ENCODE measurements at regions not wholly inside any gene's neighbourhood (a gene's known extent, or its start where the extent isn't known, plus 50 kb on each side); places are given as distances from the start of the nearest gene placed in this dataset.
"Not testable (repeated sequence)": the region's sequence is repeated elsewhere in the genome, so short reads cannot be mapped to it uniquely, and the experiment has no call there.

DNA sequence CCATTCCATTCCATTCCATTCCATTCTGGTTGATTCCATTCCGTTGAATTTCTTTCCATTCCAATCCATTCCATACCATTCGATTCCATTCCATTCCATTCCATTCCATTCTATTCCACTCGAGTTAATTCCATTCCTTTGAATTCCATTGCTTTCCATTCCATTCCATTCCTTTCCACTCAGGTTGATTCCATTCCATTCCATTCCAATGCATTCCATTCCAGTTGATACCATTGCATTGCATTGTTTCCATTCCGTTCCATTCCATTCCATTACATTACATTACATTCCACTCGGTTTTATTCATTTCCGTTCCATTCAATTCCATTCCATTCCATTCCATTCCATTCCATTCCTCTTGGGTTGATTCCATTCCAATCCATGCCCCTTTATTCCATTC lies 161.5 kb downstream of the CWH43 start:
- TF ChIP-seq, protein P1, sequence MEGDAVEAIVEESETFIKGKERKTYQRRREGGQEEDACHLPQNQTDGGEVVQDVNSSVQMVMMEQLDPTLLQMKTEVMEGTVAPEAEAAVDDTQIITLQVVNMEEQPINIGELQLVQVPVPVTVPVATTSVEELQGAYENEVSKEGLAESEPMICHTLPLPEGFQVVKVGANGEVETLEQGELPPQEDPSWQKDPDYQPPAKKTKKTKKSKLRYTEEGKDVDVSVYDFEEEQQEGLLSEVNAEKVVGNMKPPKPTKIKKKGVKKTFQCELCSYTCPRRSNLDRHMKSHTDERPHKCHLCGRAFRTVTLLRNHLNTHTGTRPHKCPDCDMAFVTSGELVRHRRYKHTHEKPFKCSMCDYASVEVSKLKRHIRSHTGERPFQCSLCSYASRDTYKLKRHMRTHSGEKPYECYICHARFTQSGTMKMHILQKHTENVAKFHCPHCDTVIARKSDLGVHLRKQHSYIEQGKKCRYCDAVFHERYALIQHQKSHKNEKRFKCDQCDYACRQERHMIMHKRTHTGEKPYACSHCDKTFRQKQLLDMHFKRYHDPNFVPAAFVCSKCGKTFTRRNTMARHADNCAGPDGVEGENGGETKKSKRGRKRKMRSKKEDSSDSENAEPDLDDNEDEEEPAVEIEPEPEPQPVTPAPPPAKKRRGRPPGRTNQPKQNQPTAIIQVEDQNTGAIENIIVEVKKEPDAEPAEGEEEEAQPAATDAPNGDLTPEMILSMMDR (IDR thresholded peaks at IDR 0.05): not testable (repeated sequence)
- TF ChIP-seq POLR2A (IDR thresholded peaks at IDR 0.05): not testable (repeated sequence)

Data from body of pancreas (tissue), 4 donors.